H9 (cell line): ENCODE measurements at regions not wholly inside any gene's neighbourhood (a gene's known extent, or its start where the extent isn't known, plus 50 kb on each side); places are given as distances from the start of the nearest gene placed in this dataset.

ENCODE experiments used
- DNase-seq: peaks from one replicate; pipeline ENCODE4 v3.0.0-alpha.2; 2017
- H2AFZ ChIP-seq: one replicate; pipeline ENCODE4 v1.6.1; 2013; ENCODE audit warnings: mild to moderate bottlenecking, low read length, control low read depth, moderate library complexity
- H2AK5ac ChIP-seq: 2 replicates; pipeline ENCODE4 v1.6.1; 2013; ENCODE audit warnings: low read length, control low read depth, mixed read lengths; ENCODE audit not compliant: insufficient read length
- H2BK120ac ChIP-seq: one replicate; pipeline ENCODE4 v1.6.1; 2013; ENCODE audit warnings: low read depth, mild to moderate bottlenecking, low read length, control low read depth, inconsistent platforms; ENCODE audit not compliant: poor library complexity, severe bottlenecking
- H2BK12ac ChIP-seq: 2 replicates; pipeline ENCODE4 v1.6.1; 2013; ENCODE audit warnings: low read length, control low read depth, mixed read lengths, low read depth; ENCODE audit not compliant: insufficient read length
- H2BK15ac ChIP-seq: 2 replicates; pipeline ENCODE4 v1.6.1; 2013; ENCODE audit warnings: low read depth, low read length, control low read depth
- H2BK20ac ChIP-seq: one replicate; pipeline ENCODE4 v1.6.1; 2013; ENCODE audit warnings: low read depth, mild to moderate bottlenecking, low read length, control low read depth, inconsistent platforms; ENCODE audit not compliant: poor library complexity, severe bottlenecking
- H2BK5ac ChIP-seq: 2 replicates; pipeline ENCODE4 v1.6.1; 2013; ENCODE audit warnings: low read length, control low read depth, mixed read lengths; ENCODE audit not compliant: insufficient read length
- H3K14ac ChIP-seq: 2 replicates; pipeline ENCODE4 v1.6.1; 2013; ENCODE audit warnings: low read length, control low read depth; ENCODE audit not compliant: insufficient read depth
- H3K18ac ChIP-seq: 2 replicates; pipeline ENCODE4 v1.6.1; 2013; ENCODE audit warnings: low read depth, mild to moderate bottlenecking, mixed read lengths, low read length, control low read depth; ENCODE audit not compliant: insufficient read length
- H3K23ac ChIP-seq: 2 replicates; pipeline ENCODE4 v1.6.1; 2013; ENCODE audit warnings: low read length, control low read depth, mixed read lengths, low read depth; ENCODE audit not compliant: insufficient read length
- H3K23me2 ChIP-seq: 2 replicates; pipeline ENCODE4 v1.6.1; 2013; ENCODE audit warnings: low read depth, mild to moderate bottlenecking, mixed read lengths, low read length, control low read depth; ENCODE audit not compliant: insufficient read length, poor library complexity, severe bottlenecking
- H3K27ac ChIP-seq: 2 replicates; pipeline ENCODE4 v1.5.1; 2013; ENCODE audit warnings: low read length, control low read depth, mixed read lengths, low read depth; ENCODE audit not compliant: insufficient read length
- H3K27me3 ChIP-seq: 2 replicates; pipeline ENCODE4 v1.6.1; 2013; ENCODE audit warnings: low read length, control low read depth, inconsistent platforms; ENCODE audit not compliant: insufficient read depth
- H3K4ac ChIP-seq: 2 replicates; pipeline ENCODE4 v1.6.1; 2013; ENCODE audit warnings: low read depth, mild to moderate bottlenecking, control low read depth, inconsistent platforms, low read length, moderate library complexity
- H3K4me1 ChIP-seq: 2 replicates; pipeline ENCODE4 v1.6.1; 2013; ENCODE audit warnings: low read length, control low read depth, inconsistent platforms; ENCODE audit not compliant: insufficient read depth
- H3K4me2 ChIP-seq: 2 replicates; pipeline ENCODE4 v1.6.1; 2013; ENCODE audit warnings: low read length, control low read depth, mixed read lengths; ENCODE audit not compliant: insufficient read length, insufficient read depth
- H3K56ac ChIP-seq: 2 replicates; pipeline ENCODE4 v1.6.1; 2013; ENCODE audit warnings: low read depth, mild to moderate bottlenecking, mixed read lengths, low read length, control low read depth; ENCODE audit not compliant: insufficient read length
- H3K79me1 ChIP-seq: 2 replicates; pipeline ENCODE4 v1.6.1; 2013; ENCODE audit warnings: low read depth, mild to moderate bottlenecking, moderate library complexity, low read length, control low read depth, inconsistent platforms; ENCODE audit not compliant: insufficient read depth, poor library complexity, severe bottlenecking
- H3K79me2 ChIP-seq: 2 replicates; pipeline ENCODE4 v1.6.1; 2013; ENCODE audit warnings: low read length, control low read depth, inconsistent platforms; ENCODE audit not compliant: insufficient read depth
- H3K9ac ChIP-seq: 2 replicates; pipeline ENCODE4 v1.6.1; 2013; ENCODE audit warnings: low read length, control low read depth, mixed read lengths; ENCODE audit not compliant: insufficient read length; ENCODE audit errors: extremely low read depth
- H3K9me3 ChIP-seq: one replicate; pipeline ENCODE4 v1.6.1; 2013; ENCODE audit warnings: low read depth, low read length, inconsistent platforms; ENCODE audit not compliant: control insufficient read depth
- H3T11ph ChIP-seq: one replicate; pipeline ENCODE4 v1.6.1; 2013; ENCODE audit warnings: mild to moderate bottlenecking, low read length, control low read depth, inconsistent platforms
- H4K20me1 ChIP-seq: one replicate; pipeline ENCODE4 v1.6.1; 2013; ENCODE audit not compliant: control insufficient read depth, insufficient read length, insufficient read depth
- H4K5ac ChIP-seq: 2 replicates; pipeline ENCODE4 v1.6.1; 2013; ENCODE audit warnings: low read depth, mild to moderate bottlenecking, mixed read lengths, low read length, control low read depth; ENCODE audit not compliant: insufficient read length
- H4K8ac ChIP-seq: replicated peaks from 2 replicates; pipeline ENCODE4 v1.6.1; 2013; ENCODE audit warnings: low read length, control low read depth, mixed read lengths, low read depth; ENCODE audit not compliant: insufficient read length
- H4K91ac ChIP-seq: 2 replicates; pipeline ENCODE4 v1.6.1; 2013; ENCODE audit warnings: low read depth, mild to moderate bottlenecking, moderate library complexity, mixed read lengths, low read length, control low read depth; ENCODE audit not compliant: insufficient read length
- H3K27ac Mint-ChIP-seq, 3 experiments: 2 replicates in 2 of 3; 3 replicates in 1 of 3; pipeline ENCODE4 v1.8.0; 2020 to 2021; ENCODE audit warnings: mixed read lengths in 3 of 3, mild to moderate bottlenecking in 1 of 3, moderate library complexity in 1 of 3
- H3K27me3 Mint-ChIP-seq: 2 replicates; pipeline ENCODE4 v1.8.0; 2021; ENCODE audit warnings: low read depth, mild to moderate bottlenecking, moderate library complexity, mixed read lengths
- H3K36me3 Mint-ChIP-seq, 3 experiments: 2 replicates in 2 of 3; 3 replicates in 1 of 3; pipeline ENCODE4 v1.8.0; 2020 to 2021; ENCODE audit warnings: low read depth in 3 of 3, mixed read lengths in 3 of 3; ENCODE audit not compliant: insufficient read depth in 1 of 3
- H3K4me1 Mint-ChIP-seq, 2 experiments: 2 replicates each; pipeline ENCODE4 v1.8.0; 2020; ENCODE audit warnings: mixed read lengths in 2 of 2
- H3K4me3 Mint-ChIP-seq, 2 experiments: 2 replicates in 1 of 2; 3 replicates in 1 of 2; pipeline ENCODE4 v1.8.0; 2020 to 2021; ENCODE audit warnings: mild to moderate bottlenecking in 2 of 2, mixed read lengths in 2 of 2, moderate library complexity in 1 of 2
- H3K9me3 Mint-ChIP-seq, 2 experiments: 2 replicates in 1 of 2; 3 replicates in 1 of 2; pipeline ENCODE4 v1.8.0; 2020; ENCODE audit warnings: mild to moderate bottlenecking in 2 of 2, mixed read lengths in 2 of 2, moderate library complexity in 1 of 2
- CTCF ChIP-seq: fragments of 200-600 bp; sonication (generic); conservative IDR thresholded peaks from 3 replicates; pipeline ENCODE4 v1.8.0; 2021; ENCODE audit warnings: antibody characterized with exemption, mild to moderate bottlenecking
- WGBS: extraction: QIAGEN DNeasy Blood & Tissue Kit; methylation state at CpG from one replicate; pipeline ENCODE4 v1.1.7; 2013; ENCODE audit warnings: missing lambda C conversion rate, low lambda C conversion rate, mixed read lengths; ENCODE audit not compliant: insufficient read length; ENCODE audit errors: extremely low coverage; 5-methylcytosine and 5-hydroxymethylcytosine counted together

- DNase-seq: no peak
- H2BK12ac ChIP-seq: no peak overlapping the region
- Mint-ChIP-seq H3K9me3 (no peaks in the 10 kb centered on the region), H3K36me3 (no peaks in the 10 kb centered on the region), H3K27me3 (no peaks in the 10 kb centered on the region; the same call in 1 of the 2 replicates), H3K27ac (no peak overlapping the region), H3K4me3 (no peak overlapping the region), H3K4me1 (peaks cover 24 to 29% of the 10 kb centered on the region in 2 experiments)
- no peaks in the 10 kb centered on the region for H3K23me2 ChIP-seq
- H3K9me3 ChIP-seq: no peaks in the 10 kb centered on the region
- H4K5ac ChIP-seq: no peak overlapping the region
- H2AK5ac ChIP-seq: no peak overlapping the region
- no peak overlapping the region for H3K4ac ChIP-seq
- no peaks in the 10 kb centered on the region for H3K79me2 ChIP-seq
- H3K4me1 ChIP-seq: peaks cover 4% of the 10 kb centered on the region; the same call in 1 of the 2 replicates
- H4K20me1 ChIP-seq: no peaks in the 10 kb centered on the region
- H4K8ac ChIP-seq: no peak overlapping the region
- no peak overlapping the region for H3T11ph ChIP-seq
- no peak overlapping the region for H3K27ac ChIP-seq
- no peak overlapping the region for H2BK20ac ChIP-seq
- no peak overlapping the region for H2BK5ac ChIP-seq
- H3K14ac ChIP-seq: no peak overlapping the region
- H2BK120ac ChIP-seq: no peak overlapping the region
- no peaks in the 10 kb centered on the region for H3K79me1 ChIP-seq
- no peak overlapping the region for H3K18ac ChIP-seq
- H3K4me2 ChIP-seq: no peak overlapping the region
- no peak overlapping the region for H4K91ac ChIP-seq
- WGBS: no CpG with 5 or more reads among the region's 3 CpGs
- no peak overlapping the region for H3K9ac ChIP-seq
- H3K27me3 ChIP-seq: no peaks in the 10 kb centered on the region
- no peak overlapping the region for H2BK15ac ChIP-seq
- no peak for TF ChIP-seq CTCF
- no peak overlapping the region for H3K56ac ChIP-seq
- no peak overlapping the region for H2AFZ ChIP-seq
- no peak overlapping the region for H3K23ac ChIP-seq
Measured at GRCh38 chr3:181382656-181383055, 329.1 kb upstream of the SOX2 start.
